ENCODE measurements at regions not wholly inside any gene's neighbourhood (a gene's known extent, or its start where the extent isn't known, plus 50 kb on each side); places are given as distances from the start of the nearest gene placed in this dataset.

- TF ChIP-seq TCF4 (CRISPR knock-in tag; IDR thresholded peaks at IDR 0.05; ENCODE audit: borderline replicate concordance) = no peak
- TF ChIP-seq CSDC2 (CRISPR knock-in tag; IDR thresholded peaks at IDR 0.05) = no peak
- TF ChIP-seq CREB5 (CRISPR knock-in tag; IDR thresholded peaks at IDR 0.05; ENCODE audit: low read depth) = no peak
- no peak for TF ChIP-seq ARNTL (CRISPR knock-in tag; IDR thresholded peaks at IDR 0.05; ENCODE audit: borderline replicate concordance, low read depth)
- TF ChIP-seq GLIS3 (CRISPR knock-in tag; IDR thresholded peaks at IDR 0.05) = no peak
- no peak for TF ChIP-seq TOX (CRISPR knock-in tag; IDR thresholded peaks at IDR 0.05; ENCODE audit: borderline replicate concordance)
- no peak for TF ChIP-seq TSHZ2 (CRISPR knock-in tag; IDR thresholded peaks at IDR 0.05)
- no peak for TF ChIP-seq RARB (CRISPR knock-in tag; IDR thresholded peaks at IDR 0.05)
- no peak for TF ChIP-seq POU6F1 (CRISPR knock-in tag; IDR thresholded peaks at IDR 0.05; ENCODE audit: borderline replicate concordance, low read depth)
- no peak for TF ChIP-seq ZNF70 (CRISPR knock-in tag; IDR thresholded peaks at IDR 0.05)
- TF ChIP-seq ZFP3 (CRISPR knock-in tag; IDR thresholded peaks at IDR 0.05) = no peak
- TF ChIP-seq SNAI2 (CRISPR knock-in tag; IDR thresholded peaks at IDR 0.05) = no peak
- no peak for ATAC-seq
Observed at GRCh38 chr18:29076645-29077044, 899.7 kb upstream of the CDH2 start.

- ATAC-seq = no peak
- peak; percentile 94 for TF ChIP-seq ISL1 (CRISPR knock-in tag; IDR thresholded peaks at IDR 0.05)
- TF ChIP-seq OSR1 (CRISPR knock-in tag; IDR thresholded peaks at IDR 0.05) = no peak
Observed at GRCh38 chr18:29074147-29074546, 897.2 kb upstream of the CDH2 start.

GRCh38 chr18:29071869-29072268 is 894.9 kb upstream of the CDH2 start:
- TF ChIP-seq TCF4 (CRISPR knock-in tag; IDR thresholded peaks at IDR 0.05; ENCODE audit: borderline replicate concordance) (peak; percentile 73), ESRRG (CRISPR knock-in tag; IDR thresholded peaks at IDR 0.05) (no peak)
- ATAC-seq = no peak; the same call in 2 of the 3 replicates

- no peak for TF ChIP-seq RARB (CRISPR knock-in tag; IDR thresholded peaks at IDR 0.05)
- no peak for TF ChIP-seq ZNF70 (CRISPR knock-in tag; IDR thresholded peaks at IDR 0.05)
- no peak for TF ChIP-seq TSHZ2 (CRISPR knock-in tag; IDR thresholded peaks at IDR 0.05)
- TF ChIP-seq CREB5 (CRISPR knock-in tag; IDR thresholded peaks at IDR 0.05; ENCODE audit: low read depth) = no peak
- no peak for TF ChIP-seq ZNF565 (CRISPR knock-in tag; conservative IDR thresholded peaks at IDR 0.05; ENCODE audit: low read depth)
- TF ChIP-seq ZNF8 (CRISPR knock-in tag; IDR thresholded peaks at IDR 0.05) = no peak
- no peak for TF ChIP-seq TCF4 (CRISPR knock-in tag; IDR thresholded peaks at IDR 0.05; ENCODE audit: borderline replicate concordance)
- TF ChIP-seq GLIS3 (CRISPR knock-in tag; IDR thresholded peaks at IDR 0.05) = no peak
- TF ChIP-seq ESRRG (CRISPR knock-in tag; IDR thresholded peaks at IDR 0.05) = no peak
- no peak for TF ChIP-seq ISL1 (CRISPR knock-in tag; IDR thresholded peaks at IDR 0.05)
- no peak for TF ChIP-seq ARNTL (CRISPR knock-in tag; IDR thresholded peaks at IDR 0.05; ENCODE audit: borderline replicate concordance, low read depth)
- no peak for TF ChIP-seq ZFP30 (CRISPR knock-in tag; IDR thresholded peaks at IDR 0.05)
- TF ChIP-seq ZFP3 (CRISPR knock-in tag; IDR thresholded peaks at IDR 0.05) = no peak
- TF ChIP-seq BACH2 (CRISPR knock-in tag; IDR thresholded peaks at IDR 0.05; ENCODE audit: borderline replicate concordance) = no peak
- no peak for TF ChIP-seq SNAI2 (CRISPR knock-in tag; IDR thresholded peaks at IDR 0.05)
- no peak for TF ChIP-seq CSDC2 (CRISPR knock-in tag; IDR thresholded peaks at IDR 0.05)
- ATAC-seq = no peak
Observed at GRCh38 chr18:29063346-29063745, 886.4 kb upstream of the CDH2 start.

All from SK-N-SH treated with all-trans-retinoic acid at 6 μM for 48 hours (cell line).